ENCODE measurements at regions not wholly inside any gene's neighbourhood (a gene's known extent, or its start where the extent isn't known, plus 50 kb on each side); places are given as distances from the start of the nearest gene placed in this dataset.

DNA sequence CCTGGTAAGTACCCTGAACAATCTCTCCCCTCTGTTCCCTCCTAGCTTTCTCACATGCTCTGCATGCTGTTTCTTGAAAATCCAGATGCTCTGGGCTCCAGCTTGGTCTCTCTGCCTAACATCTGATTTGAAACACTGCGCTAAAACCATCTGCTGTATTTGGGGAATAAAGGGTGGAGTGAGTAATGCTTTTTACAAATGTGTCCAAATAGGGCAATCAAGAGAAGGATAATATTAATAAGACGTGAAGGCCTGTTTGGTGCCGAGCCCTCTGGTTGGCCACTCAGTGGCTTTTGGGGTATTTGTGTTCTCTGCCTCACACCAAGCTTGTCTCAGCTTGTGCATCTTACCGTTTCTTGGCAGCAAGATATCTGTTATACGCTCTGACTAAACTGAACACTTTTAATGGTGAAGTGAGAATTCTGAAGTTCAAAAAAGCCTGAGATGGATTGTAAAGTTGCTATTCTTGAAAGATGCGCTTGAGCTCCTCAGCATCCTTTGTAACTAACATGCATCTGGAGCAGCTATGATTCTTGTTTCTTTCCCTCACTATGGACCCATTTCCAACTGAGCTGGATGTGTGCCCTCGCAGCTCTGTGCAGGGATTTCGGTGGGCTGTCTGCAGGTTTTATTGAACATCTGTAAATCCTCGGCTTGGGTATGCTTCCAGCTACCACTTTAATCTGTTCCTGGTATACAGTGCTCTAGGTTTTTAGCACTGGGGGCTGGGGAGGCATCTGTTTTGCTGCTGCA is 269.4 kb downstream of the RWDD3 start:
- no peak for TF ChIP-seq EZH2 (IDR thresholded peaks at IDR 0.05; ENCODE audit: low read depth)
- TF ChIP-seq, protein P1, sequence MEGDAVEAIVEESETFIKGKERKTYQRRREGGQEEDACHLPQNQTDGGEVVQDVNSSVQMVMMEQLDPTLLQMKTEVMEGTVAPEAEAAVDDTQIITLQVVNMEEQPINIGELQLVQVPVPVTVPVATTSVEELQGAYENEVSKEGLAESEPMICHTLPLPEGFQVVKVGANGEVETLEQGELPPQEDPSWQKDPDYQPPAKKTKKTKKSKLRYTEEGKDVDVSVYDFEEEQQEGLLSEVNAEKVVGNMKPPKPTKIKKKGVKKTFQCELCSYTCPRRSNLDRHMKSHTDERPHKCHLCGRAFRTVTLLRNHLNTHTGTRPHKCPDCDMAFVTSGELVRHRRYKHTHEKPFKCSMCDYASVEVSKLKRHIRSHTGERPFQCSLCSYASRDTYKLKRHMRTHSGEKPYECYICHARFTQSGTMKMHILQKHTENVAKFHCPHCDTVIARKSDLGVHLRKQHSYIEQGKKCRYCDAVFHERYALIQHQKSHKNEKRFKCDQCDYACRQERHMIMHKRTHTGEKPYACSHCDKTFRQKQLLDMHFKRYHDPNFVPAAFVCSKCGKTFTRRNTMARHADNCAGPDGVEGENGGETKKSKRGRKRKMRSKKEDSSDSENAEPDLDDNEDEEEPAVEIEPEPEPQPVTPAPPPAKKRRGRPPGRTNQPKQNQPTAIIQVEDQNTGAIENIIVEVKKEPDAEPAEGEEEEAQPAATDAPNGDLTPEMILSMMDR (conservative IDR thresholded peaks at IDR 0.05) = no peak

Data from PC-9 (cell line).